ENCODE measurements at regions not wholly inside any gene's neighbourhood (a gene's known extent, or its start where the extent isn't known, plus 50 kb on each side); places are given as distances from the start of the nearest gene placed in this dataset.

- Histone ChIP-seq H3K27me3 (no peaks in the 10 kb centered on the region), H3K27ac (no peak overlapping the region), H3K4me1 (no peaks in the 10 kb centered on the region), H3K36me3 (no peaks in the 10 kb centered on the region), H3K9me3 (no peaks in the 10 kb centered on the region), H3K4me3 (no peak overlapping the region)
- no peak for ATAC-seq
- DNase-seq: no peak
- TF ChIP-seq CTCF (IDR thresholded peaks at IDR 0.05): no peak
- intact Hi-C loops (cut with DNase I): no loop called here
These were observed 81.7 kb upstream of the ATP1B1 start for GRCh38 chr1:169024800-169025271.

- Histone ChIP-seq H3K4me3 (no peak overlapping the region), H3K36me3 (no peaks in the 10 kb centered on the region), H3K9me3 (no peaks in the 10 kb centered on the region), H3K4me1 (no peaks in the 10 kb centered on the region), H3K27ac (no peak overlapping the region), H3K27me3 (no peaks in the 10 kb centered on the region)
- no peak for DNase-seq
- ATAC-seq: no peak
- no peak for TF ChIP-seq CTCF (IDR thresholded peaks at IDR 0.05)
- intact Hi-C loops (cut with DNase I): no loop called here
These were observed 81.1 kb upstream of the ATP1B1 start for GRCh38 chr1:169025412-169025811.

GRCh38 chr1:169027607-169028320 is 78.7 kb upstream of the ATP1B1 start:
- Histone ChIP-seq H3K4me1 (no peaks in the 10 kb centered on the region), H3K27me3 (no peaks in the 10 kb centered on the region), H3K9me3 (no peaks in the 10 kb centered on the region), H3K4me3 (no peak overlapping the region), H3K36me3 (no peaks in the 10 kb centered on the region), H3K27ac (no peak overlapping the region)
- intact Hi-C loops (cut with DNase I): no loop called here
- no peak for TF ChIP-seq CTCF (IDR thresholded peaks at IDR 0.05)
- no peak for ATAC-seq
- DNase-seq: no peak

GRCh38 chr1:169031566-169032224 is 74.8 kb upstream of the ATP1B1 start:
- Histone ChIP-seq H3K4me3 (no peak overlapping the region), H3K27me3 (no peaks in the 10 kb centered on the region), H3K36me3 (no peaks in the 10 kb centered on the region), H3K9me3 (no peaks in the 10 kb centered on the region), H3K27ac (no peak overlapping the region), H3K4me1 (no peaks in the 10 kb centered on the region)
- TF ChIP-seq CTCF (IDR thresholded peaks at IDR 0.05): no peak
- no peak for ATAC-seq
- intact Hi-C loops (cut with DNase I): no loop called here
- DNase-seq: no peak

GRCh38 chr1:169041366-169041765 is 65.1 kb upstream of the ATP1B1 start:
- intact Hi-C loops (cut with DNase I): no loop called here
- no peak for TF ChIP-seq CTCF (IDR thresholded peaks at IDR 0.05)
- no peaks in the 10 kb centered on the region for H3K9me3 ChIP-seq
- H3K27ac ChIP-seq: no peak overlapping the region
- H3K27me3 ChIP-seq: no peaks in the 10 kb centered on the region
- H3K4me1 ChIP-seq: peaks cover 11% of the 10 kb centered on the region
- H3K4me3 ChIP-seq: no peak overlapping the region
- ATAC-seq (peak; percentile 71), DNase-seq (no peak)
- H3K36me3 ChIP-seq: no peaks in the 10 kb centered on the region
